ENCODE measurements at regions not wholly inside any gene's neighbourhood (a gene's known extent, or its start where the extent isn't known, plus 50 kb on each side); places are given as distances from the start of the nearest gene placed in this dataset.

- Histone ChIP-seq H3K4me3 (ENCODE audit: insufficient read depth, low read length) (no peak overlapping the region), H3K27ac (ENCODE audit: low read depth, low read length) (no peak overlapping the region), H3K4me1 (ENCODE audit: insufficient read depth, low read length) (no peaks in the 10 kb centered on the region), H3K27me3 (ENCODE audit: insufficient read depth, low read length) (no peaks in the 10 kb centered on the region), H2AFZ (ENCODE audit: low read length) (no peak overlapping the region), H4K20me1 (ENCODE audit: insufficient read depth, low read length) (no peaks in the 10 kb centered on the region), H3K4me2 (ENCODE audit: insufficient read depth, low read length) (no peak overlapping the region), H3K79me2 (ENCODE audit: insufficient read depth, low read length) (no peaks in the 10 kb centered on the region), H3K36me3 (ENCODE audit: insufficient read depth, low read length) (no peaks in the 10 kb centered on the region), H3K9me3 (ENCODE audit: low read depth, low read length) (no peaks in the 10 kb centered on the region)
- DNase-seq (ENCODE audit: insufficient read length, low spot score, missing footprints) = no peak
- TF ChIP-seq CTCF (IDR thresholded peaks at IDR 0.05; ENCODE audit: extremely low read depth, low read depth, low read length) = no peak
Measured at GRCh38 chr4:170491981-170492380, 402.2 kb upstream of the AADAT start.

DNA sequence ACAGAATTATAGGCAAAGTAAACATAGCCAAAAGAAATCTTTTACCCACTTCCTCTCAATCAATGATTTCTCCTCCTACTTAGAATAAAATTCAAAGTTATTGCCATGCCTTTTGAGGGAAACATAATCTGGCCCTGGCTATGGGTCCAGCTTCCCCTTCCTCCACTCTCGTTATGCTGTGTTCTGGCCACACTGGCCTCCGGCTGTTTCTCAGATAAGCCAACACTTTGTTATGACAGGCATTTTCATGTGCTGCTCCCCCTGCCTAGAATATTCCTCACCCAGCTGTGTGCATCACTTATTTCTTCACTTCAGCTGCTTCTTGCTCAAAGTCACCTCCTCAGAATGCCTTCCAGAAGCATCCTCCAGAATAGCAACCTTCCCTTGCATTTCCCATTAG lies 386.6 kb upstream of the AADAT start:
- no peak overlapping the region for H3K4me2 ChIP-seq (ENCODE audit: insufficient read depth, low read length)
- TF ChIP-seq CTCF (IDR thresholded peaks at IDR 0.05; ENCODE audit: extremely low read depth, low read depth, low read length) = no peak
- H3K27ac ChIP-seq (ENCODE audit: low read depth, low read length) = no peak overlapping the region
- H3K27me3 ChIP-seq (ENCODE audit: insufficient read depth, low read length) = no peaks in the 10 kb centered on the region
- H3K36me3 ChIP-seq (ENCODE audit: insufficient read depth, low read length) = no peaks in the 10 kb centered on the region
- H3K4me1 ChIP-seq (ENCODE audit: insufficient read depth, low read length) = no peaks in the 10 kb centered on the region
- no peak overlapping the region for H2AFZ ChIP-seq (ENCODE audit: low read length)
- H3K9me3 ChIP-seq (ENCODE audit: low read depth, low read length) = no peaks in the 10 kb centered on the region
- H4K20me1 ChIP-seq (ENCODE audit: insufficient read depth, low read length) = no peaks in the 10 kb centered on the region
- no peak for DNase-seq (ENCODE audit: insufficient read length, low spot score, missing footprints)
- no peaks in the 10 kb centered on the region for H3K79me2 ChIP-seq (ENCODE audit: insufficient read depth, low read length)
- H3K4me3 ChIP-seq (ENCODE audit: insufficient read depth, low read length) = no peak overlapping the region

- Histone ChIP-seq H3K79me2 (ENCODE audit: insufficient read depth, low read length) (no peaks in the 10 kb centered on the region), H3K4me1 (ENCODE audit: insufficient read depth, low read length) (no peaks in the 10 kb centered on the region), H3K36me3 (ENCODE audit: insufficient read depth, low read length) (no peaks in the 10 kb centered on the region), H3K27me3 (ENCODE audit: insufficient read depth, low read length) (no peaks in the 10 kb centered on the region), H3K4me2 (ENCODE audit: insufficient read depth, low read length) (no peak overlapping the region), H4K20me1 (ENCODE audit: insufficient read depth, low read length) (no peaks in the 10 kb centered on the region), H2AFZ (ENCODE audit: low read length) (no peak overlapping the region), H3K4me3 (ENCODE audit: insufficient read depth, low read length) (no peak overlapping the region), H3K9me3 (ENCODE audit: low read depth, low read length) (peaks cover 2% of the 10 kb centered on the region), H3K27ac (ENCODE audit: low read depth, low read length) (no peak overlapping the region)
- TF ChIP-seq CTCF (IDR thresholded peaks at IDR 0.05; ENCODE audit: extremely low read depth, low read depth, low read length) = no peak
- peak; percentile 36 for DNase-seq (ENCODE audit: insufficient read length, low spot score, missing footprints)
Measured at GRCh38 chr4:170465429-170465828, 375.7 kb upstream of the AADAT start.

GRCh38 chr4:170464614-170465197 lies 374.9 kb upstream of the AADAT start:
- H3K4me2 ChIP-seq (ENCODE audit: insufficient read depth, low read length) = no peak overlapping the region
- no peak for TF ChIP-seq CTCF (IDR thresholded peaks at IDR 0.05; ENCODE audit: extremely low read depth, low read depth, low read length)
- no peak overlapping the region for H3K4me3 ChIP-seq (ENCODE audit: insufficient read depth, low read length)
- H2AFZ ChIP-seq (ENCODE audit: low read length) = no peak overlapping the region
- no peaks in the 10 kb centered on the region for H3K9me3 ChIP-seq (ENCODE audit: low read depth, low read length)
- H3K79me2 ChIP-seq (ENCODE audit: insufficient read depth, low read length) = no peaks in the 10 kb centered on the region
- H3K27ac ChIP-seq (ENCODE audit: low read depth, low read length) = no peak overlapping the region
- H3K4me1 ChIP-seq (ENCODE audit: insufficient read depth, low read length) = no peaks in the 10 kb centered on the region
- no peaks in the 10 kb centered on the region for H4K20me1 ChIP-seq (ENCODE audit: insufficient read depth, low read length)
- peak; percentile 11 for DNase-seq (ENCODE audit: insufficient read length, low spot score, missing footprints)
- H3K36me3 ChIP-seq (ENCODE audit: insufficient read depth, low read length) = no peaks in the 10 kb centered on the region
- no peaks in the 10 kb centered on the region for H3K27me3 ChIP-seq (ENCODE audit: insufficient read depth, low read length)

Measured in osteoblast (primary cell).